C1 segment of cervical spinal cord (tissue), 14 donors: ENCODE measurements at regions not wholly inside any gene's neighbourhood (a gene's known extent, or its start where the extent isn't known, plus 50 kb on each side); places are given as distances from the start of the nearest gene placed in this dataset.
"Not testable (repeated sequence)": the region's sequence is repeated elsewhere in the genome, so short reads cannot be mapped to it uniquely, and the experiment has no call there.

ENCODE experiments used
- DNase-seq, 14 donors: peaks; one replicate each; lab custom pipeline; 2025; lab: John Stamatoyannopoulos, UW

GRCh38 chr1:192418552-192419285, 101.9 kb downstream of the RGS21 start:
- DNase-seq = no peak

GRCh38 chr1:192430644-192431043, 113.9 kb downstream of the RGS21 start:
- no peak for DNase-seq

GRCh38 chr1:192435704-192436103, 118.9 kb downstream of the RGS21 start:
- DNase-seq = no peak

- DNase-seq = no peak
Observed at GRCh38 chr1:192436441-192437078, 119.8 kb downstream of the RGS21 start.

- no peak for DNase-seq
Observed at GRCh38 chr1:192438737-192439136, 121.9 kb downstream of the RGS21 start.

- no peak for DNase-seq
Observed at GRCh38 chr1:192439373-192440025, 122.7 kb downstream of the RGS21 start.

GRCh38 chr1:192441492-192441891, 124.7 kb downstream of the RGS21 start:
- DNase-seq = no peak

- DNase-seq = no peak
Observed at GRCh38 chr1:192442736-192443135, 125.9 kb downstream of the RGS21 start.

- no peak for DNase-seq
Observed at GRCh38 chr1:192443616-192444015, 126.8 kb downstream of the RGS21 start.

- no peak for DNase-seq
Observed at GRCh38 chr1:192445241-192445640, 128.4 kb downstream of the RGS21 start.

GRCh38 chr1:192445839-192446489, 129.2 kb downstream of the RGS21 start:
- DNase-seq = peak in 4 of 14 donors; percentile 3 to 38 (median 19)

- no peak for DNase-seq
Observed at GRCh38 chr1:192448026-192448578, 127.5 kb upstream of the RGS1 start.

GRCh38 chr1:192453360-192453992, 122.1 kb upstream of the RGS1 start:
- DNase-seq = no peak

GRCh38 chr1:192459467-192459866, 116.1 kb upstream of the RGS1 start:
- no peak for DNase-seq

- no peak for DNase-seq
Observed at GRCh38 chr1:192461684-192462083, 113.9 kb upstream of the RGS1 start.

GRCh38 chr1:192462616-192463015, 113.0 kb upstream of the RGS1 start:
- no peak for DNase-seq

- no peak for DNase-seq
Observed at GRCh38 chr1:192463661-192464060, 111.9 kb upstream of the RGS1 start.

GRCh38 chr1:192465221-192465620, 110.4 kb upstream of the RGS1 start:
- not testable (repeated sequence) for DNase-seq

GRCh38 chr1:192474080-192474683, 101.4 kb upstream of the RGS1 start:
- DNase-seq = peak in 1 of 14 donors; percentile 8

GRCh38 chr1:192475329-192475728, 100.2 kb upstream of the RGS1 start:
- DNase-seq = no peak

- no peak for DNase-seq
Observed at GRCh38 chr1:192475970-192476369, 99.6 kb upstream of the RGS1 start.
